Nephron progenitor cell (in vitro differentiated cells): ENCODE measurements at regions not wholly inside any gene's neighbourhood (a gene's known extent, or its start where the extent isn't known, plus 50 kb on each side); places are given as distances from the start of the nearest gene placed in this dataset.

ENCODE experiments used
- DNase-seq: peaks from one replicate; pipeline ENCODE4 v3.0.0; 2021
- H3K27ac Mint-ChIP-seq: 2 replicates; pipeline ENCODE4 v1.8.0; 2021; ENCODE audit warnings: mild to moderate bottlenecking, moderate library complexity, mixed read lengths
- H3K27me3 Mint-ChIP-seq: 2 replicates; pipeline ENCODE4 v1.8.0; 2021; ENCODE audit warnings: mild to moderate bottlenecking, low read depth, mixed read lengths; ENCODE audit not compliant: poor library complexity
- H3K36me3 Mint-ChIP-seq: 2 replicates; pipeline ENCODE4 v1.8.0; 2021; ENCODE audit warnings: low read depth, mixed read lengths
- H3K4me1 Mint-ChIP-seq: 2 replicates; pipeline ENCODE4 v1.8.0; 2021; ENCODE audit warnings: mixed read lengths
- H3K4me3 Mint-ChIP-seq: 2 replicates; pipeline ENCODE4 v1.8.0; 2021; ENCODE audit warnings: mild to moderate bottlenecking, moderate library complexity, mixed read lengths
- H3K9me3 Mint-ChIP-seq: 2 replicates; pipeline ENCODE4 v1.8.0; 2021; ENCODE audit warnings: mild to moderate bottlenecking, moderate library complexity, mixed read lengths
- TF ChIP-seq, protein P1 (sequence below): fragments of 200-600 bp; sonication (generic); IDR thresholded peaks from 2 replicates; pipeline ENCODE4 v1.5.0; 2021; ENCODE audit warnings: antibody characterized with exemption

DNA sequence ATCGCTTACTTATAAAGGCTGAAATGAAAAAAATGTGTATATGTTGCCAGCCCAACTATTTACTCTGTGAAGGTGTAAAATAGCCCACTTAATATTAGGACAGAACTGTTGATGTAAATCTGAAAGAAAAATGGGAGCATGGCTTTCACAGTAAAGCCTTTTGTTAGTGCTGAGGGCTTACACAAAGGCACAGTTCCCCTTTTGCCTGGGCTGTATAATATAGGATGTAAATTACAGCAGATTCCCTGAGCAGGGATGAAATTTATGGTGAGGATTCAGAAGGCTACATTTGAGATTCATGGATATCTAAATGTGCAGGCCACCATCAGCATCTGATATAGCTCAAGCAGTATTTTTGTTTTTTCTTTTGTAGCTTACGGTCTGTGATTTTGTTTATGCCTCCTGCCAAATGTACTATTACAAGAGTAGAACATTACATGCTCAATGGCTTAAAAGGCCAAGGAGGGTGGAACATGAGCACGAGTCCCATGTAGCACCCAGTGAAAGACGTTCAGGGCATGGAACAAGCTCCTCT, 109.1 kb upstream of the ATP10A start:
- no peaks in the 10 kb centered on the region for H3K36me3 Mint-ChIP-seq
- peaks cover 10% of the 10 kb centered on the region for H3K9me3 Mint-ChIP-seq
- H3K27ac Mint-ChIP-seq, result no peak overlapping the region

DNA sequence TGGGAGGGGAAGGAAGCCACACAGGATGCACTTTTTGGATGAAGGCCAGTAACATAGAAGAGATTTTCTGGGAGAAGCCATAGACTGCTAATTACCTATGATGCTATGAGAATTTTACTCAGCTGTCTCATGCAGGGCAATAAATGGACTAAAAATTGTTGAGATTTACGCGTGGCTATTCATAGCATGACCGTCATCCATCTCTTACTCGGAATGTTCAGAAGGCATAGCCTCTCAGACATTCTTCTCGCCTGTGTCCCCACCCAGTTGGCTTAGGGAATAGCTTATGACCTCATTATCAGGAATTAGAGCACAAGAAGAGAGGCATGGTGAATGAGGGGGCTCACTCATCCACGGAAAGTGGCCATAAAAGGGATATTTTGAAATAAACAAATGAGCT, 107.9 kb upstream of the ATP10A start:
- peaks cover 8% of the 10 kb centered on the region for H3K27me3 Mint-ChIP-seq
- no peaks in the 10 kb centered on the region for H3K4me1 Mint-ChIP-seq
- TF ChIP-seq, protein P1, sequence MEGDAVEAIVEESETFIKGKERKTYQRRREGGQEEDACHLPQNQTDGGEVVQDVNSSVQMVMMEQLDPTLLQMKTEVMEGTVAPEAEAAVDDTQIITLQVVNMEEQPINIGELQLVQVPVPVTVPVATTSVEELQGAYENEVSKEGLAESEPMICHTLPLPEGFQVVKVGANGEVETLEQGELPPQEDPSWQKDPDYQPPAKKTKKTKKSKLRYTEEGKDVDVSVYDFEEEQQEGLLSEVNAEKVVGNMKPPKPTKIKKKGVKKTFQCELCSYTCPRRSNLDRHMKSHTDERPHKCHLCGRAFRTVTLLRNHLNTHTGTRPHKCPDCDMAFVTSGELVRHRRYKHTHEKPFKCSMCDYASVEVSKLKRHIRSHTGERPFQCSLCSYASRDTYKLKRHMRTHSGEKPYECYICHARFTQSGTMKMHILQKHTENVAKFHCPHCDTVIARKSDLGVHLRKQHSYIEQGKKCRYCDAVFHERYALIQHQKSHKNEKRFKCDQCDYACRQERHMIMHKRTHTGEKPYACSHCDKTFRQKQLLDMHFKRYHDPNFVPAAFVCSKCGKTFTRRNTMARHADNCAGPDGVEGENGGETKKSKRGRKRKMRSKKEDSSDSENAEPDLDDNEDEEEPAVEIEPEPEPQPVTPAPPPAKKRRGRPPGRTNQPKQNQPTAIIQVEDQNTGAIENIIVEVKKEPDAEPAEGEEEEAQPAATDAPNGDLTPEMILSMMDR, result no peak
- H3K4me3 Mint-ChIP-seq, result no peak overlapping the region
- H3K9me3 Mint-ChIP-seq, result peaks cover 10% of the 10 kb centered on the region
- no peaks in the 10 kb centered on the region for H3K36me3 Mint-ChIP-seq
- no peak overlapping the region for H3K27ac Mint-ChIP-seq
- DNase-seq, result no peak

More for the DNA sequence above, 109.1 kb upstream of the ATP10A start:
- Mint-ChIP-seq H3K4me3 (no peak overlapping the region), H3K4me1 (no peaks in the 10 kb centered on the region), H3K27me3 (peaks cover 4% of the 10 kb centered on the region)
- TF ChIP-seq, protein P1, result no peak
- DNase-seq, result no peak

DNA sequence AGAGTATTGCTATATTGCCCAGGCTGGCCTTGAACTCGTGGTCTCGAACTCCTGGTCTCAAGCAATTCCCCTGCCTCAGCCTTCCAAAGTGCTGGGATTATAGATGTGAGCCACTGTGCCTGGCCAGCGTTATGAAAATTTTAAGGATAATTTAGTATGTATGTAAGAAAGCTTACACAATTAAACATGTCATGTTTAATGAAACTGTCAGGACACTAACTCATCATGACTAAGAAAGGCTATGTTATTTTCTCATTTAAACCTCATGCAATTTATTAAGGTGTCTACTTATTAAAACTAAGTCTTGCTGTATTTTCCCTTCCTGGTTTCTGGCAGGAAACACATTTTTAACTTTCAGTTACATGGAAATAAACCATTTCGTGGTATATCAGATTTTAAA, 106.8 kb upstream of the ATP10A start:
- Mint-ChIP-seq H3K27me3 (peaks cover 10% of the 10 kb centered on the region), H3K4me1 (no peaks in the 10 kb centered on the region), H3K27ac (no peak overlapping the region), H3K9me3 (peaks cover 8% of the 10 kb centered on the region), H3K36me3 (no peaks in the 10 kb centered on the region), H3K4me3 (no peak overlapping the region)
- no peak for DNase-seq
- TF ChIP-seq, protein P1, result no peak

DNA sequence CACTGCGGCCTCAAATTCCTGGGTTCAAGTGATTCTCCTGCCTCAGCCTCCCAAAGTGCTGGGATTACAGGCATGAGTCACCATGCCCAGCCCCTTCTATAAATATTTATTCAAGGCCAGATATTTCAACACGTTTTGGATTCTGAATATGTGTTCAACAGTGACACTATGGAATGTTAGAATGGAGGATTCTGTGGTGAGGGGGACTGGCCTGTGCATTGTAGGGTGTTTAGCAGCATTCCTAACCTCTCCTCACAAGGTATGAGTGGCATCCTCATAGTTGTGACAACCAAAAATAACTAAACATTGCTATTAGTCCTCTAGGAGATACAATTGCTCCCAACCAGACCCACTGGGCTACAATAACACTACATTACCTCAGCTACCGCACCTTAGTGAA, 104.0 kb upstream of the ATP10A start:
- no peak for DNase-seq
- Mint-ChIP-seq H3K9me3 (peaks cover 4% of the 10 kb centered on the region), H3K4me1 (no peaks in the 10 kb centered on the region)

DNA sequence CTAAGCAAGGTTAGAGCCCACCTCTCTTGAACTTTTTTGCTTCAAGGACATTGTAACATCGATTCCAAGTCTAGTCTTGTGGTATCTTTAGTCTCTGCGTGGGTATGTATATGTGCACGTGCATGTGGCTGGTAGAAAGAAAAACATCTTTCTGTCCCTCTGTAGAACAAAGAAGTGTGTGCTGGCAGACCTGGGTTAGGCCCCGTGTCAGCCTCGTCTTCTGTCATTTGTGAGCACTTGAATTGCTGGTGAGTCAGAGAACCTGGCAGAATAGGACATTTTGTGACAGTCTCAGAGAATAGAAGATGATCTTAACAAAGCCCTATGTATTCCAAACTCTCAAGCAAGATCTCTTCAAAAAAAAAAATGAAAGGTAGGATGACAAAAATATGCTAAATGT, 102.2 kb upstream of the ATP10A start:
- Mint-ChIP-seq H3K9me3 (peaks cover 4% of the 10 kb centered on the region), H3K4me1 (no peaks in the 10 kb centered on the region), H3K27ac (no peak overlapping the region), H3K36me3 (no peaks in the 10 kb centered on the region), H3K27me3 (peaks cover 8% of the 10 kb centered on the region), H3K4me3 (no peak overlapping the region)
- TF ChIP-seq, protein P1, result no peak
- no peak for DNase-seq

More for the DNA sequence above, 104.0 kb upstream of the ATP10A start:
- H3K36me3 Mint-ChIP-seq, result no peaks in the 10 kb centered on the region
- peaks cover 6% of the 10 kb centered on the region for H3K27me3 Mint-ChIP-seq
- H3K27ac Mint-ChIP-seq, result no peak overlapping the region
- TF ChIP-seq, protein P1, result no peak
- no peak overlapping the region for H3K4me3 Mint-ChIP-seq

DNA sequence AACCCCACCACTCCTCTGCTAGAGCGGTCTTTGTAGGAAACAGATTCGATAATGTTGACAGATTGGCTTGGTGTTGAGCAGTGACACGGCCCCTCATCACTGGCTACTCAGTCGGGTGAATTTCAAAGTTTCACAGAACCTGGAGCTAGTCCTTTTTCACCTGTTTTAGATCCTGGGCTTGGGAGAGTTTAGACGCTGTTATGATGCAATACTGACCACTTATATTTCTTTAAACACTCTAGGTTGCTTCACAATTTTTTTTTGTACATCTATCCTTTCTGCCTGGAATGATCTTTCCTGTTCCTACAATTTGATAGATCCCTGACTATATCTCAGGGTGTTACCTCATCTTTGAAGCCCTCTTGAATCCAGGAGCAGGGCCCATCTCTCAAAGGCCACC, 97.1 kb upstream of the ATP10A start:
- no peak overlapping the region for H3K27ac Mint-ChIP-seq
- H3K4me1 Mint-ChIP-seq, result no peaks in the 10 kb centered on the region
- peaks cover 4% of the 10 kb centered on the region for H3K9me3 Mint-ChIP-seq
- TF ChIP-seq, protein P1, result no peak
- no peak for DNase-seq
- no peaks in the 10 kb centered on the region for H3K36me3 Mint-ChIP-seq
- H3K27me3 Mint-ChIP-seq, result peaks cover 20% of the 10 kb centered on the region
- no peak overlapping the region for H3K4me3 Mint-ChIP-seq
